ENCODE measurements at regions not wholly inside any gene's neighbourhood (a gene's known extent, or its start where the extent isn't known, plus 50 kb on each side); places are given as distances from the start of the nearest gene placed in this dataset.

DNA sequence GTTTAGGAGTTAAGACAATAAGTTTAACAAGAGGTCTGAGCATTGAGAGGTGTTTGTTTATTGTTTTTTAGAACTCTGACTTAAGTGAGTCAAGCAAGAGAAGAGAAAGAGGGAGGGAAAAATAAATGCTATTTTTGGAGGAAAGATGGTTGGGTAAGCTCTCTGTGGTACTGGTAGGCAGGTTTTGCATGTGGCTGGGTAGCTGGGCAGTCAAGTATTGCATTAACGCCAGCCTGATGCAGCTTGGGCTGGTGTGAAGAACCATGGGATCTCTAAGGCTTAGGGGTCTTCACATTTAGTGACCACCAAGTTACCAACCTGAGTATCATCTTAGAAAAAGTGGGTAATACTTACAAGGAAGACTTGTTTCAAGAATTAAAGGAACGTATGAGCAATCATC, 534.5 kb upstream of the SEMA6D start:
- CTCF ChIA-PET: no interaction called here
- Histone ChIP-seq H3K9me3 (ENCODE audit: low read length) (no peaks in the 10 kb centered on the region), H3K27ac (ENCODE audit: low read depth, low read length) (no peak overlapping the region), H3K36me3 (ENCODE audit: insufficient read depth, low read length) (no peaks in the 10 kb centered on the region), H3K27me3 (ENCODE audit: insufficient read depth, low read length, poor library complexity, severe bottlenecking) (no peaks in the 10 kb centered on the region), H3K4me3 (ENCODE audit: low read length) (no peak overlapping the region), H3K4me1 (ENCODE audit: insufficient read depth, low read length) (no peaks in the 10 kb centered on the region)
- POLR2A ChIA-PET: no interaction called here
- no peak for DNase-seq
- Mint-ChIP-seq H3K27ac (no peak overlapping the region), H3K36me3 (no peaks in the 10 kb centered on the region), H3K9me3 (peaks cover 6 to 18% (median 8%) of the 10 kb centered on the region in 5 donors), H3K4me1 (peaks cover 0 to 12% (median 0%) of the 10 kb centered on the region in 3 donors), H3K27me3 (peaks cover 19 to 28% of the 10 kb centered on the region in 2 donors), H3K4me3 (no peak overlapping the region)

DNA sequence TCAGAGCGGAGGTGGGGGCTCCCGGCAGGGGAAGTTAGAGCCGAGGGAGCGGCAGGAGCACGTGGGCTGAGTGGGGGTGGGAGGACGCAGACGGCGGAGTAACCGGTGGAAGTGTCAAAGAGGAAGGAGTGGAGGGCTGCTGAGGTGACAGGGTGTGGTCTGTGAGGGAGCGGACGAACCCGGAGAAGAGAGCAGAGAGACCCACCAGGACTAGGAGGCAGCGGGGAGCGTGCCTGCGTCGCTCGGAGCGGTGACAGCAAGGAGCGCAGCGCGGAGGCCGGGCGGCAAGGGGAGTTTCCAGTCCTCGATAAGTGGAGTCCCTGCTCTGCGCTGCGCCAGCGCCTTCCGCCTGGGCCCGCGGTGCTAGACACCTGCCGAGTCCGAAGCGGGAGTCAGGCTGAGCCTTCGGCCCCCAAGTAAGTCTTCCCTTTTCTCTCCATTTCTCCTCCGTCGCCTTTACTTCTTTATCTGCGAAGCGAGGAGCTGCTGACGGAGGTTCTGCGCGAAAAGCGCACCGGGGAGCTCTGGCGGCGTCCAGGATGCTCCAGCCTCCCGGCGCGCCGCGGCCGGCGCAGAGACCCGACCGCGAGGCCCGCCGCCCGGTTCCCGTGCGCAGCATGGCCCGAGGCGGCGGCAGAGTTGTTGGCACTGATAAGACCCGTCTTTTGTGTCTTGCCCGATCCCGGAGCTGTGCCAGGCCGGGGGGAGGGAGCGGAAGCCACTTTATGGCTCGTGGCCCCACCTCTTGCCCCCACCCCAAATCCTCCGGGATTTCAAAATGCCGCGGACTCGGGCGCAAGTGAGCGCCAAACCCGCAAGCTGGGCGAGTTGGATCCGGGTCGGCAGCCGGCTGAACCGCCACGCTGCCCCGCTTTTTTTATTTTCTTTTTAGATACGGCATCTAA, 533.0 kb upstream of the SEMA6D start:
- H3K27me3 ChIP-seq (ENCODE audit: insufficient read depth, low read length, poor library complexity, severe bottlenecking): no peaks in the 10 kb centered on the region
- Mint-ChIP-seq H3K9me3 (peaks cover 6 to 14% (median 8%) of the 10 kb centered on the region in 5 donors), H3K27ac (peak overlapping the region in 1 of 8 donors; percentile 56), H3K4me3 (peak overlapping the region in 1 of 7 donors; percentile 29), H3K4me1 (peaks cover 0 to 12% (median 0%) of the 10 kb centered on the region in 3 donors), H3K36me3 (no peaks in the 10 kb centered on the region), H3K27me3 (peaks cover 19 to 28% of the 10 kb centered on the region in 2 donors)
- ChIA-PET POLR2A (no interaction called here), CTCF (no interaction called here)
- no peak for DNase-seq
- H3K9me3 ChIP-seq (ENCODE audit: low read length): no peaks in the 10 kb centered on the region
- H3K4me3 ChIP-seq (ENCODE audit: low read length): no peak overlapping the region
- no peak overlapping the region for H3K27ac ChIP-seq (ENCODE audit: low read depth, low read length)
- H3K36me3 ChIP-seq (ENCODE audit: insufficient read depth, low read length): no peaks in the 10 kb centered on the region
- H3K4me1 ChIP-seq (ENCODE audit: insufficient read depth, low read length): no peaks in the 10 kb centered on the region

DNA sequence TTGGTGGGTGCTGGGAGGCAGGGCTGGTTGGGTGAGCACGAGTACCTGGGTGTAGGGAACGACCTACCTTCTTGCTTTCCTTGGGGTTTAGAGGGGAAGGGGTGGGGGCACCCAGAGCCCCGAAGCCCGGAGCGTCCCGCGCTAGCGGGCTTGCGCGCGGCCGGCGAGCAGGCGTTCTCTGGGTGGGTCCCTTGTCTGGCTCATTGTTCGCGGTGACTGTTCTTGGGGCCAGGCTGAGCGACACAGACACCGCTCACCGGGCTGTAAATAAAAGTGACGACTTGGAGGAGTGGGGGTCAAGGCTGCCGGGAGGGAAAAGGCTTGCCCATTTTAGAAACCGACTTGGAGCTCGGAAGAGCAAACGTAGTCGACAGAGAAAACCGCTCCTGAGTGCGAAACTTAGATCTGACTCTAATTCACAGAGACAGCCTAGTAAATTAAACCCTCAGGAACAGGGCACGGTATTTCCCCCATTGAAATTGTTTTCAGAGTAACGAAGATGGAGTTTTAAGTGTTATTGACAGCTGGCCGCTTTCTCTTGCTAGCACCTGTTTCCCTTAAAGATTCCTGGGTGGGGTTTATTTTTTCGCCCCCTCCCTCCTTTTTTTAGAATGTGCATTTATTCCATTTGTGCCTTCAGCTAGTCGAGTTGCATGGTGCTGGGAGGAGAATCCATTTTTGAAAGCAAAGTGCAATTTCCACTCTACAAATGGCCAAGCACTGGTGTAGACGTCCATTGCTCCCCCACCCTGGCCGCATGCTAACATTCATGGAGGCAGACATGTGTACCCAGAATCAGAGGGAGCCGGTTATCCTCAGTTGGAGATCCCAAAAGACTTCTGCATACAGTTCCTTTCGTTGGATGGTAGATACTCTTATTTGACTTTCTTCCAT, 532.1 kb upstream of the SEMA6D start:
- Histone ChIP-seq H3K36me3 (ENCODE audit: insufficient read depth, low read length) (no peaks in the 10 kb centered on the region), H3K4me3 (ENCODE audit: low read length) (no peak overlapping the region), H3K4me1 (ENCODE audit: insufficient read depth, low read length) (no peaks in the 10 kb centered on the region), H3K27me3 (ENCODE audit: insufficient read depth, low read length, poor library complexity, severe bottlenecking) (no peaks in the 10 kb centered on the region), H3K9me3 (ENCODE audit: low read length) (no peaks in the 10 kb centered on the region), H3K27ac (ENCODE audit: low read depth, low read length) (no peak overlapping the region)
- no peak for DNase-seq
- no peak overlapping the region for H3K27ac Mint-ChIP-seq
- peaks cover 0 to 12% (median 0%) of the 10 kb centered on the region in 3 donors for H3K4me1 Mint-ChIP-seq
- H3K27me3 Mint-ChIP-seq: peaks cover 19 to 28% of the 10 kb centered on the region in 2 donors
- peak overlapping the region in 1 of 7 donors; percentile 43 for H3K4me3 Mint-ChIP-seq
- ChIA-PET CTCF (no interaction called here), POLR2A (no interaction called here)
- no peaks in the 10 kb centered on the region for H3K36me3 Mint-ChIP-seq
- H3K9me3 Mint-ChIP-seq: peaks cover 6 to 14% (median 8%) of the 10 kb centered on the region in 5 donors

DNA sequence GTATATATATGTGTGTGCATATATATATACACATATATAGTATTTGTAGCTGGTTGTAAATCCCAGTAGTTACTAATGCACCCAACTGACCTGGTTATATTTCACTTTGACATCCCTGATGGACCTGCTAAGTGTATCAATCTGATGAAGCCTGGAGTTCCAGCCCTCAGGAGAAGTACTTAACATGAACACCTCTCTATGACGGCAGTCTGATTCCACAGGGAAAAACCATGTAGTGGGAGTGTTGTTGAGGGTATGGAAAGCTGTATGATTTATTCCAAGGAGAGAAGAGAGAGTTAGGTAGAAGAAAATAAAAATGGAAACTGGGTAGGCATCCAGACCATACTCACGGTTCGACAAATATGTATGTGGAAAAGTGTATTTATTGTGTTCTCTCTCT, 531.2 kb upstream of the SEMA6D start:
- Histone ChIP-seq H3K27ac (ENCODE audit: low read depth, low read length) (no peak overlapping the region), H3K4me3 (ENCODE audit: low read length) (no peak overlapping the region), H3K27me3 (ENCODE audit: insufficient read depth, low read length, poor library complexity, severe bottlenecking) (no peaks in the 10 kb centered on the region), H3K4me1 (ENCODE audit: insufficient read depth, low read length) (no peaks in the 10 kb centered on the region), H3K36me3 (ENCODE audit: insufficient read depth, low read length) (no peaks in the 10 kb centered on the region), H3K9me3 (ENCODE audit: low read length) (no peaks in the 10 kb centered on the region)
- ChIA-PET POLR2A (no interaction called here), CTCF (no interaction called here)
- Mint-ChIP-seq H3K27me3 (peaks cover 19 to 28% of the 10 kb centered on the region in 2 donors), H3K36me3 (no peaks in the 10 kb centered on the region), H3K9me3 (peaks cover 6 to 14% (median 8%) of the 10 kb centered on the region in 5 donors), H3K4me3 (no peak overlapping the region), H3K4me1 (peaks cover 0 to 12% (median 0%) of the 10 kb centered on the region in 3 donors), H3K27ac (no peak overlapping the region)
- no peak for DNase-seq

DNA sequence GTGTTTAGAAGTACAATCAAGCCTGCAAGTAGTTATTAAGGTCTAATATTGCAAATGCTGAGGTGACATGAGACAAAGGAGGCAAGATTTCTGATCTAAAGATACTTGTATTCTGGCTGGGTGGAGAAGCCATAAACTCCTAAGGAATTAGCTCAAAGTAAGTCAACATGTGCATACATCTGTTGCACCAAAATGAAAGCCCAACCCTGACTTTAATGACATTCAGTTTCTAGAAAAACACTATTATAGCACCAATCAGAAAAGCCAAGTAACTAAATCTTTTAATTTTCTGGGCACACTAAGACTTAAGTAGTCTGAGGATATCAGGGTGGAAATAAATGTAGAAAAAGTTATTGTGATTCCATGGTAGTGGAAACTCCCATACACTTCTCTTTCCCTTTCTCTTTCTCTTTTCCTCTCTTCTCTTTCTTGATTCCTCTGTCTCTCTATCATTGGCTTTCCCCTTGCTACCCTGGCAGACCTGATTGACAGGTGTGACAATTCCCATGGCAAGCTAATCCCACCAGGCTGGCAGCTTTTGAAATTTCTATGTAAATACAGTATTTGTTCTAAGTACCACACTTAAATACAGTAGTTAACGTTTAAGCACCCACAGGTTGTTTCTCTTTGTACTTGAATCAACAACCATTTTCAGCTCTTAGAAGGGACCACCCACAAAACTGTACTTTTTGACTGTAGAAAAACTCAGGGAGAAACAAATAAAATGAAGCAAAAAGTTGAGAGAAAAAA, 528.4 kb upstream of the SEMA6D start:
- no peaks in the 10 kb centered on the region for H3K36me3 ChIP-seq (ENCODE audit: insufficient read depth, low read length)
- CTCF ChIA-PET: no interaction called here
- no peaks in the 10 kb centered on the region for H3K27me3 ChIP-seq (ENCODE audit: insufficient read depth, low read length, poor library complexity, severe bottlenecking)
- POLR2A ChIA-PET: no interaction called here
- H3K36me3 Mint-ChIP-seq: no peaks in the 10 kb centered on the region
- no peaks in the 10 kb centered on the region for H3K4me1 ChIP-seq (ENCODE audit: insufficient read depth, low read length)
- H3K4me3 Mint-ChIP-seq: no peak overlapping the region
- no peak overlapping the region for H3K27ac Mint-ChIP-seq
- peaks cover 0 to 4% (median 0%) of the 10 kb centered on the region in 3 donors for H3K4me1 Mint-ChIP-seq
- no peak overlapping the region for H3K4me3 ChIP-seq (ENCODE audit: low read length)
- H3K27me3 Mint-ChIP-seq: peaks cover 10% of the 10 kb centered on the region in 2 donors
- DNase-seq: no peak
- no peaks in the 10 kb centered on the region for H3K9me3 ChIP-seq (ENCODE audit: low read length)
- peaks cover 0 to 7% (median 3%) of the 10 kb centered on the region in 5 donors for H3K9me3 Mint-ChIP-seq
- no peak overlapping the region for H3K27ac ChIP-seq (ENCODE audit: low read depth, low read length)

DNA sequence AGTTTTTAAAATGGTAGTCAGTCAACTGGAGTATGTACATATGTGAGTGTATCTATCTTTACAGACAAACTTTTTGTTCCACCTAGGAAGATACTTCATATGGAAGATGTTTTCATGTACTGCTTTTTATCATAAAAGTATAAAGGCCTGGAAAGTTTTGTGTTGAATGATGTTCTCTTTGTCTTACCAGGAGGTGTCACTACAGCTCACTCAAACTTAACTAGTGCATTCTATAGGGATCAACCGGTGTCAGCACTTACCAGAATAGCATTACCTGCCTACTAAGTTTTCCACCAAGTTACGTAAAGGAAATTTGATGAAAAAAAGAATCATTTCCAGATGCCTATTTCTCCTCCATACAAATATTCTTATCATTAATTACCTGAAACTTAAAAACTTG, 522.6 kb upstream of the SEMA6D start:
- CTCF ChIA-PET: no interaction called here

DNA sequence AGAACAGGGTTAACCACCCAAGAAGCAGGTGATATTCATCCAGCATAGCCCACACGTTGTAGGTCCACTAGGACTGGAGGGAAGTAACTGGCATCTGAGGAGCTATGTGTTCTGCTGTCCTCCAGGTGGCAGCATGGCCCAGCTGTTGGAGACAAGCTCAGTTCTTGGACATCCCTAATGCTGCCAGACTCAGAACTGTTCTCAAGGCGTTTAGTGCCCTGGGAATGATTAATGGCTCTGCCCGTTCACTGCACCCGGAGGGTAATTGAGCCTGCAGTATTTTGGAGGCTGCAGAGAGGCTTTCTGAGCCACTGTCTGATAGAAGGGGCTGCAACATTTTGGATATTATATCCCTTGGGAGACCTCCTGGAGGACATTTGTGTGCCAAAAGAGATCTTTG, 521.3 kb upstream of the SEMA6D start:
- H3K9me3 Mint-ChIP-seq: peaks cover 0 to 4% (median 3%) of the 10 kb centered on the region in 5 donors
- ChIA-PET POLR2A (no interaction called here), CTCF (interaction anchor here (1.4 kb wide), 1 partner anchor 1156 kb away, joined by 5 read pairs; no protein-coding TSS in a partner anchor)
- Histone ChIP-seq H3K27ac (ENCODE audit: low read depth, low read length) (no peak overlapping the region), H3K4me3 (ENCODE audit: low read length) (no peak overlapping the region), H3K9me3 (ENCODE audit: low read length) (no peaks in the 10 kb centered on the region), H3K27me3 (ENCODE audit: insufficient read depth, low read length, poor library complexity, severe bottlenecking) (no peaks in the 10 kb centered on the region), H3K36me3 (ENCODE audit: insufficient read depth, low read length) (no peaks in the 10 kb centered on the region), H3K4me1 (ENCODE audit: insufficient read depth, low read length) (no peaks in the 10 kb centered on the region)
- no peak overlapping the region for H3K27ac Mint-ChIP-seq
- no peaks in the 10 kb centered on the region for H3K36me3 Mint-ChIP-seq
- H3K27me3 Mint-ChIP-seq: no peaks in the 10 kb centered on the region
- H3K4me3 Mint-ChIP-seq: no peak overlapping the region
- H3K4me1 Mint-ChIP-seq: no peaks in the 10 kb centered on the region
- DNase-seq: peak in 2 of 5 donors; percentile 2

More for the DNA sequence above, 522.6 kb upstream of the SEMA6D start:
- no peak overlapping the region for H3K4me3 Mint-ChIP-seq
- no peaks in the 10 kb centered on the region for H3K4me1 Mint-ChIP-seq
- Histone ChIP-seq H3K36me3 (ENCODE audit: insufficient read depth, low read length) (no peaks in the 10 kb centered on the region), H3K9me3 (ENCODE audit: low read length) (no peaks in the 10 kb centered on the region), H3K4me3 (ENCODE audit: low read length) (no peak overlapping the region), H3K27ac (ENCODE audit: low read depth, low read length) (no peak overlapping the region), H3K4me1 (ENCODE audit: insufficient read depth, low read length) (no peaks in the 10 kb centered on the region), H3K27me3 (ENCODE audit: insufficient read depth, low read length, poor library complexity, severe bottlenecking) (no peaks in the 10 kb centered on the region)
- DNase-seq: no peak
- POLR2A ChIA-PET: no interaction called here
- peaks cover 0 to 4% (median 3%) of the 10 kb centered on the region in 5 donors for H3K9me3 Mint-ChIP-seq
- H3K27ac Mint-ChIP-seq: no peak overlapping the region
- H3K36me3 Mint-ChIP-seq: no peaks in the 10 kb centered on the region
- no peaks in the 10 kb centered on the region for H3K27me3 Mint-ChIP-seq

Data from CD8-positive, alpha-beta memory T cell (primary cell).